Astrocyte (in vitro differentiated cells and primary cell): ENCODE measurements at regions not wholly inside any gene's neighbourhood (a gene's known extent, or its start where the extent isn't known, plus 50 kb on each side); places are given as distances from the start of the nearest gene placed in this dataset.

Source experiments
- DNase-seq: peaks from one replicate; pipeline ENCODE4 v3.0.0-alpha.2; 2010; ENCODE audit warnings: low read depth
- FAIRE-seq: peaks from 2 replicates; lab custom pipeline; 2011; peaks lifted over from hg19 to GRCh38; lab: Jason Lieb, UNC
- H2AFZ ChIP-seq: 2 replicates; pipeline ENCODE4 v1.6.0; 2012; ENCODE audit warnings: low read depth, low read length, inconsistent platforms
- H3K27ac ChIP-seq: 2 replicates; pipeline ENCODE4 v1.5.1; 2011; ENCODE audit warnings: low read depth, low read length, inconsistent platforms
- H3K27me3 ChIP-seq: 2 replicates; pipeline ENCODE4 v1.6.0; 2011; ENCODE audit warnings: low read length, inconsistent platforms; ENCODE audit not compliant: insufficient read depth
- H3K36me3 ChIP-seq: 2 replicates; pipeline ENCODE4 v1.5.1; 2011; ENCODE audit warnings: low read length, inconsistent platforms; ENCODE audit not compliant: insufficient read depth
- H3K4me1 ChIP-seq: 2 replicates; pipeline ENCODE4 v1.5.1; 2011; ENCODE audit warnings: low read length, inconsistent platforms; ENCODE audit not compliant: insufficient read depth
- H3K4me2 ChIP-seq: 2 replicates; pipeline ENCODE4 v1.6.0; 2012; ENCODE audit warnings: low read length, inconsistent platforms
- H3K4me3 ChIP-seq: 2 replicates; pipeline ENCODE4 v1.5.1; 2011; ENCODE audit warnings: low read depth, mild to moderate bottlenecking, low read length, inconsistent platforms; ENCODE audit not compliant: insufficient read depth
- H3K79me2 ChIP-seq: 2 replicates; pipeline ENCODE4 v1.6.0; 2012; ENCODE audit warnings: mild to moderate bottlenecking, low read length, inconsistent platforms; ENCODE audit not compliant: insufficient read depth
- H3K9ac ChIP-seq: 2 replicates; pipeline ENCODE4 v1.6.0; 2012; ENCODE audit warnings: mild to moderate bottlenecking, low read length, inconsistent platforms
- H3K9me3 ChIP-seq: 2 replicates; pipeline ENCODE4 v1.5.1; 2012; ENCODE audit warnings: low read depth, mild to moderate bottlenecking, low read length, inconsistent platforms; ENCODE audit not compliant: insufficient read depth
- H4K20me1 ChIP-seq: 2 replicates; pipeline ENCODE4 v1.6.0; 2012; ENCODE audit warnings: low read length, inconsistent platforms; ENCODE audit not compliant: insufficient read depth
- H3K27ac Mint-ChIP-seq: one replicate; pipeline ENCODE4 v1.8.0; 2021; ENCODE audit warnings: mild to moderate bottlenecking, mixed read lengths; ENCODE audit not compliant: unreplicated experiment
- H3K27me3 Mint-ChIP-seq: one replicate; pipeline ENCODE4 v1.8.0; 2021; ENCODE audit warnings: low read depth, mixed read lengths; ENCODE audit not compliant: unreplicated experiment
- H3K36me3 Mint-ChIP-seq: one replicate; pipeline ENCODE4 v1.8.0; 2021; ENCODE audit warnings: low read depth, mixed read lengths; ENCODE audit not compliant: unreplicated experiment
- H3K4me1 Mint-ChIP-seq: one replicate; pipeline ENCODE4 v1.8.0; 2021; ENCODE audit warnings: low read depth, mixed read lengths; ENCODE audit not compliant: unreplicated experiment
- H3K4me3 Mint-ChIP-seq: one replicate; pipeline ENCODE4 v1.8.0; 2021; ENCODE audit warnings: mild to moderate bottlenecking, moderate library complexity, mixed read lengths; ENCODE audit not compliant: unreplicated experiment
- H3K9me3 Mint-ChIP-seq: one replicate; pipeline ENCODE4 v1.8.0; 2021; ENCODE audit warnings: mild to moderate bottlenecking, mixed read lengths; ENCODE audit not compliant: unreplicated experiment
- EZH2 ChIP-seq: IDR thresholded peaks from 2 replicates; pipeline ENCODE4 v1.6.1; 2012; ENCODE audit warnings: mild to moderate bottlenecking, low read length, inconsistent platforms; ENCODE audit not compliant: insufficient read depth
- TF ChIP-seq, protein P1 (sequence below): IDR thresholded peaks from 2 replicates; pipeline ENCODE4 v1.5.1; 2011; ENCODE audit warnings: low read depth, mild to moderate bottlenecking, inconsistent platforms, low read length, moderate library complexity; ENCODE audit not compliant: insufficient read depth

- Histone ChIP-seq H3K4me2 (peak overlapping the region; percentile 81), H3K4me3 (no peak overlapping the region), H3K4me1 (no peaks in the 10 kb centered on the region), H2AFZ (peak overlapping the region; percentile 60), H3K9me3 (no peaks in the 10 kb centered on the region), H3K27ac (no peak overlapping the region), H3K9ac (peak overlapping the region; percentile 46), H4K20me1 (no peaks in the 10 kb centered on the region), H3K36me3 (no peaks in the 10 kb centered on the region), H3K79me2 (no peaks in the 10 kb centered on the region), H3K27me3 (no peaks in the 10 kb centered on the region)
- Mint-ChIP-seq H3K36me3 (no peaks in the 10 kb centered on the region), H3K4me3 (peak overlapping the region; percentile 40), H3K27ac (no peak overlapping the region), H3K4me1 (no peaks in the 10 kb centered on the region), H3K27me3 (peaks cover 12% of the 10 kb centered on the region), H3K9me3 (no peaks in the 10 kb centered on the region)
- DNase-seq (no peak), FAIRE-seq (no peak)
- no peak for TF ChIP-seq EZH2
- TF ChIP-seq, protein P1, sequence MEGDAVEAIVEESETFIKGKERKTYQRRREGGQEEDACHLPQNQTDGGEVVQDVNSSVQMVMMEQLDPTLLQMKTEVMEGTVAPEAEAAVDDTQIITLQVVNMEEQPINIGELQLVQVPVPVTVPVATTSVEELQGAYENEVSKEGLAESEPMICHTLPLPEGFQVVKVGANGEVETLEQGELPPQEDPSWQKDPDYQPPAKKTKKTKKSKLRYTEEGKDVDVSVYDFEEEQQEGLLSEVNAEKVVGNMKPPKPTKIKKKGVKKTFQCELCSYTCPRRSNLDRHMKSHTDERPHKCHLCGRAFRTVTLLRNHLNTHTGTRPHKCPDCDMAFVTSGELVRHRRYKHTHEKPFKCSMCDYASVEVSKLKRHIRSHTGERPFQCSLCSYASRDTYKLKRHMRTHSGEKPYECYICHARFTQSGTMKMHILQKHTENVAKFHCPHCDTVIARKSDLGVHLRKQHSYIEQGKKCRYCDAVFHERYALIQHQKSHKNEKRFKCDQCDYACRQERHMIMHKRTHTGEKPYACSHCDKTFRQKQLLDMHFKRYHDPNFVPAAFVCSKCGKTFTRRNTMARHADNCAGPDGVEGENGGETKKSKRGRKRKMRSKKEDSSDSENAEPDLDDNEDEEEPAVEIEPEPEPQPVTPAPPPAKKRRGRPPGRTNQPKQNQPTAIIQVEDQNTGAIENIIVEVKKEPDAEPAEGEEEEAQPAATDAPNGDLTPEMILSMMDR, result no peak
Measured at GRCh38 chrX:69285401-69285877, 120.2 kb upstream of the PJA1 start.

DNA sequence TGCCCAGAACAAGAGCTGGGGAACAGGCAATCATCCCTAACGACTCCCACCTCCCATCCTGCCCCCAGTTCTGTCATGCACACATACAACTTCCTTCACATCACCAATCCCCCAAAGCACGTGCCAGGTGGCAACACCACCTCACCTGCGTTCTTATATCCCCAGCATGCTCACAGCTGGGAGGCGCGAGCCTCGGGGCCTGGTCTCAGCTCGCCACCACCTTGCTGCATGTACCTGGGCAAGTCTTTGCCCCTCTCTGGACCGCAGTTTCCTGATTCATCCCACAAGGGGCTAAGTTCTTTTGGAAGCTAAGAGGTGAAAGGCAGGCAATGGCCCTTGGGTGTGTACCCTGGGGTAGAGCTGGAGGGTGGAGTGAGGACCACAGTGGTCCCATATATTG lies 119.2 kb upstream of the PJA1 start:
- Mint-ChIP-seq H3K9me3 (no peaks in the 10 kb centered on the region), H3K36me3 (no peaks in the 10 kb centered on the region), H3K27me3 (peaks cover 11% of the 10 kb centered on the region), H3K27ac (no peak overlapping the region), H3K4me1 (peaks cover 4% of the 10 kb centered on the region), H3K4me3 (no peak overlapping the region)
- DNase-seq (no peak), FAIRE-seq (no peak)
- Histone ChIP-seq H3K79me2 (no peaks in the 10 kb centered on the region), H3K9ac (no peak overlapping the region), H3K9me3 (no peaks in the 10 kb centered on the region), H3K36me3 (no peaks in the 10 kb centered on the region), H3K4me1 (no peaks in the 10 kb centered on the region), H4K20me1 (no peaks in the 10 kb centered on the region), H3K4me3 (no peak overlapping the region), H3K27ac (no peak overlapping the region), H2AFZ (no peak overlapping the region), H3K27me3 (no peaks in the 10 kb centered on the region), H3K4me2 (no peak overlapping the region)
- TF ChIP-seq, protein P1, result no peak
- TF ChIP-seq EZH2, result no peak

- H3K36me3 ChIP-seq, result no peaks in the 10 kb centered on the region
- no peaks in the 10 kb centered on the region for H3K9me3 ChIP-seq
- H4K20me1 ChIP-seq, result no peaks in the 10 kb centered on the region
- no peak overlapping the region for H2AFZ ChIP-seq
- Mint-ChIP-seq H3K27me3 (peaks cover 16% of the 10 kb centered on the region), H3K4me1 (peaks cover 4% of the 10 kb centered on the region), H3K4me3 (no peak overlapping the region), H3K9me3 (peaks cover 2% of the 10 kb centered on the region), H3K36me3 (no peaks in the 10 kb centered on the region), H3K27ac (no peak overlapping the region)
- DNase-seq (no peak), FAIRE-seq (peak; percentile 55)
- H3K27ac ChIP-seq, result no peak overlapping the region
- H3K4me2 ChIP-seq, result no peak overlapping the region
- TF ChIP-seq, protein P1, result no peak
- no peak for TF ChIP-seq EZH2
- no peak overlapping the region for H3K4me3 ChIP-seq
- no peak overlapping the region for H3K9ac ChIP-seq
- no peaks in the 10 kb centered on the region for H3K27me3 ChIP-seq
- no peaks in the 10 kb centered on the region for H3K4me1 ChIP-seq
- H3K79me2 ChIP-seq, result no peaks in the 10 kb centered on the region
Measured at GRCh38 chrX:69282893-69283690, 117.8 kb upstream of the PJA1 start.
